ENCODE measurements at regions not wholly inside any gene's neighbourhood (a gene's known extent, or its start where the extent isn't known, plus 50 kb on each side); places are given as distances from the start of the nearest gene placed in this dataset.

DNA sequence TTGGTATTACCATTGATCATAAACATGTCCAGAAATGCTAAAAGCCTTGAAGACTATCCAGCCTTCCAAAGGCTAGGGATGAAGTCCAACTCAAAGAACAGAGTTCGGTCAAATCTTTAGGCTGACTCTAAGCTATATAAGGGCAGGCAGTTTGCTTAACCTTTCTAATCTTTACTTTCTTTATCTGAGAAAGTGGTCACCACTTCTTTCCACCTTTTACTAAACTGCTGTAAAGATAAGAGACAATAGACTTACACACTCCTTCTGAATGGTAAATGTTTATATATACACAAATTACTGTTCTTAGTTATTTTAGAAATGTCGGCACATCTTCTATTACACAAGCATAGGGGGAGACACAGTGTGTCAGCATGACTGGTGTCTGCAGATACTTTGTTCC is 100.4 kb downstream of the NREP start:
- H3K27me3 Mint-ChIP-seq (ENCODE audit: low read depth, unreplicated experiment), result no peaks in the 10 kb centered on the region
- no peak for TF ChIP-seq EZH2 (IDR thresholded peaks at IDR 0.05; ENCODE audit: insufficient read depth, low read length)
- TF ChIP-seq, protein P1, sequence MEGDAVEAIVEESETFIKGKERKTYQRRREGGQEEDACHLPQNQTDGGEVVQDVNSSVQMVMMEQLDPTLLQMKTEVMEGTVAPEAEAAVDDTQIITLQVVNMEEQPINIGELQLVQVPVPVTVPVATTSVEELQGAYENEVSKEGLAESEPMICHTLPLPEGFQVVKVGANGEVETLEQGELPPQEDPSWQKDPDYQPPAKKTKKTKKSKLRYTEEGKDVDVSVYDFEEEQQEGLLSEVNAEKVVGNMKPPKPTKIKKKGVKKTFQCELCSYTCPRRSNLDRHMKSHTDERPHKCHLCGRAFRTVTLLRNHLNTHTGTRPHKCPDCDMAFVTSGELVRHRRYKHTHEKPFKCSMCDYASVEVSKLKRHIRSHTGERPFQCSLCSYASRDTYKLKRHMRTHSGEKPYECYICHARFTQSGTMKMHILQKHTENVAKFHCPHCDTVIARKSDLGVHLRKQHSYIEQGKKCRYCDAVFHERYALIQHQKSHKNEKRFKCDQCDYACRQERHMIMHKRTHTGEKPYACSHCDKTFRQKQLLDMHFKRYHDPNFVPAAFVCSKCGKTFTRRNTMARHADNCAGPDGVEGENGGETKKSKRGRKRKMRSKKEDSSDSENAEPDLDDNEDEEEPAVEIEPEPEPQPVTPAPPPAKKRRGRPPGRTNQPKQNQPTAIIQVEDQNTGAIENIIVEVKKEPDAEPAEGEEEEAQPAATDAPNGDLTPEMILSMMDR (IDR thresholded peaks at IDR 0.05; ENCODE audit: insufficient read depth, low read depth, low read length), result no peak
- H3K36me3 Mint-ChIP-seq (ENCODE audit: low read depth, unreplicated experiment), result no peaks in the 10 kb centered on the region
- H3K9me3 ChIP-seq (ENCODE audit: insufficient read depth, low read depth, low read length), result peaks cover 5% of the 10 kb centered on the region
- H3K4me3 ChIP-seq (ENCODE audit: insufficient read depth, low read depth, low read length), result no peak overlapping the region
- DNase-seq (ENCODE audit: low read depth) (no peak), FAIRE-seq (no peak)
- peaks cover 5% of the 10 kb centered on the region for H3K9me3 Mint-ChIP-seq (ENCODE audit: unreplicated experiment)
- H3K4me3 Mint-ChIP-seq (ENCODE audit: unreplicated experiment), result no peak overlapping the region
- no peak overlapping the region for H3K4me2 ChIP-seq (ENCODE audit: low read length)
- H3K4me1 ChIP-seq (ENCODE audit: insufficient read depth, low read length), result no peaks in the 10 kb centered on the region
- no peak overlapping the region for H3K27ac ChIP-seq (ENCODE audit: low read depth, low read length)
- H3K9ac ChIP-seq (ENCODE audit: low read length), result no peak overlapping the region
- H4K20me1 ChIP-seq (ENCODE audit: insufficient read depth, low read length), result no peaks in the 10 kb centered on the region
- no peaks in the 10 kb centered on the region for H3K79me2 ChIP-seq (ENCODE audit: insufficient read depth, low read length)
- H3K27ac Mint-ChIP-seq (ENCODE audit: unreplicated experiment), result no peak overlapping the region
- no peaks in the 10 kb centered on the region for H3K27me3 ChIP-seq (ENCODE audit: insufficient read depth, low read length)
- H2AFZ ChIP-seq (ENCODE audit: low read depth, low read length), result no peak overlapping the region
- no peaks in the 10 kb centered on the region for H3K36me3 ChIP-seq (ENCODE audit: insufficient read depth, low read length)
- no peaks in the 10 kb centered on the region for H3K4me1 Mint-ChIP-seq (ENCODE audit: low read depth, unreplicated experiment)

DNA sequence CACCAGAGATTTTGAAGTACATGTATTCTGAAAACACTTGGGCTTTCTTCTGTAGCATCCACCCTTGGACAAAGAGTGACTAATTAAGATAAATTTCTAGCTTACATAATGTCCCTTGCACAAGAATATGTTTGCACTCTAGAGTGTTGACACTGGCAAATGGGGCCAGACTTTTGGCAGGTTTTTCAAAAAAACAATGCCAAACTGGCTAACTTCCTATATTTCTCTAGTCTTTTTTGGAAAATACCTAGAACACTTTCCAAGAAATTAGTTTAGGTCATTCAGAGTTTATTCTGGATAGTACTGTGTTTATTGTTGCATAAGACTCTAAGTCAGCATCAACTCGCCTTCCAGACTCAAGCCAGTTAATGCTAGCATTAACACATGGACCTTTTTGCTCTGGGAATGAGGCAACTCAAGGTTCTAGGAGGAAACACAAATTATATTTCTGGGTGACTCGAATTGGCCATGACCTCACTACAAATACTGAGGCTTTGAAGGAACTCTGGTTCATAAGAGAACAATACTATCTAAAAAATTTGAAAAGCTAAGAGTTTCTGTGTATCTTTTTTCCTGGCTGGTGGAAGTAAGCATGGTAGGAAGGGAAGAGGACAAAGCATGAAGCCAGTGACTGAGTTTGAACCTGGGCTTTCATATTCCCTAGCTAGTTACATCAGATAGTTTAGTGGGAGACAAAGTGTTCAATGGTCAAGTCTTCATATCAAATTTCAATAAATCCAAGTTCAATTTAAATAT is 101.6 kb downstream of the NREP start:
- no peaks in the 10 kb centered on the region for H3K9me3 ChIP-seq (ENCODE audit: insufficient read depth, low read depth, low read length)
- no peak overlapping the region for H3K27ac ChIP-seq (ENCODE audit: low read depth, low read length)
- no peaks in the 10 kb centered on the region for H3K27me3 ChIP-seq (ENCODE audit: insufficient read depth, low read length)
- H3K9ac ChIP-seq (ENCODE audit: low read length), result no peak overlapping the region
- H2AFZ ChIP-seq (ENCODE audit: low read depth, low read length), result no peak overlapping the region
- H3K36me3 ChIP-seq (ENCODE audit: insufficient read depth, low read length), result no peaks in the 10 kb centered on the region
- FAIRE-seq (peak; percentile 66), DNase-seq (ENCODE audit: low read depth) (peak; percentile 76)
- Mint-ChIP-seq H3K27ac (ENCODE audit: unreplicated experiment) (no peak overlapping the region), H3K27me3 (ENCODE audit: low read depth, unreplicated experiment) (no peaks in the 10 kb centered on the region), H3K36me3 (ENCODE audit: low read depth, unreplicated experiment) (no peaks in the 10 kb centered on the region), H3K4me1 (ENCODE audit: low read depth, unreplicated experiment) (no peaks in the 10 kb centered on the region), H3K4me3 (ENCODE audit: unreplicated experiment) (no peak overlapping the region), H3K9me3 (ENCODE audit: unreplicated experiment) (peaks cover under 1% of the 10 kb centered on the region)
- H3K4me1 ChIP-seq (ENCODE audit: insufficient read depth, low read length), result no peaks in the 10 kb centered on the region
- TF ChIP-seq, protein P1 (IDR thresholded peaks at IDR 0.05; ENCODE audit: insufficient read depth, low read depth, low read length), result no peak
- no peak for TF ChIP-seq EZH2 (IDR thresholded peaks at IDR 0.05; ENCODE audit: insufficient read depth, low read length)
- no peaks in the 10 kb centered on the region for H3K79me2 ChIP-seq (ENCODE audit: insufficient read depth, low read length)
- no peak overlapping the region for H3K4me2 ChIP-seq (ENCODE audit: low read length)
- H4K20me1 ChIP-seq (ENCODE audit: insufficient read depth, low read length), result no peaks in the 10 kb centered on the region
- H3K4me3 ChIP-seq (ENCODE audit: insufficient read depth, low read depth, low read length), result no peak overlapping the region

DNA sequence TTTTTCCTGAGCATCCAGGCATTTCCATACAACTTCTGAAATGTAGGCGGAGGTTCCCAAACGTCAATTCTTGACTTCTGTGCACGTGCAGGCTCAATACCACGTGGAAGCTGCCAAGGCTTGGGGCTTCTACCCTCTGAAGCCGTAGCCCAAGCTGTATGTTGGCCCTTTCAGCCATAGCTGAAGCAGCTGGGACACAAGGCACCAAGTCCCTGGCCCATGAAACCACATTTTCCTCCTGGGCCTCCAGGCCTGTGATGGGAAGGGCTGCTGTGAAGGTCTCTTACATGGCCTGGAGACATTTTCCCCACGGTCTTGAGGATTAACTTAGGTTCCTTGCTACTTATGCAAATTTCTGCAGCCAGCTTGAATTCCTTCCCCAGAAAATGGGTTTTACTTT is 103.6 kb downstream of the NREP start:
- no peaks in the 10 kb centered on the region for H3K27me3 Mint-ChIP-seq (ENCODE audit: low read depth, unreplicated experiment)
- FAIRE-seq (no peak), DNase-seq (ENCODE audit: low read depth) (no peak)
- no peaks in the 10 kb centered on the region for H3K36me3 Mint-ChIP-seq (ENCODE audit: low read depth, unreplicated experiment)
- Histone ChIP-seq H3K27me3 (ENCODE audit: insufficient read depth, low read length) (no peaks in the 10 kb centered on the region), H3K4me3 (ENCODE audit: insufficient read depth, low read depth, low read length) (no peak overlapping the region), H3K36me3 (ENCODE audit: insufficient read depth, low read length) (no peaks in the 10 kb centered on the region), H2AFZ (ENCODE audit: low read depth, low read length) (no peak overlapping the region), H3K4me1 (ENCODE audit: insufficient read depth, low read length) (no peaks in the 10 kb centered on the region), H3K79me2 (ENCODE audit: insufficient read depth, low read length) (no peaks in the 10 kb centered on the region), H3K9ac (ENCODE audit: low read length) (no peak overlapping the region), H3K9me3 (ENCODE audit: insufficient read depth, low read depth, low read length) (no peaks in the 10 kb centered on the region), H4K20me1 (ENCODE audit: insufficient read depth, low read length) (no peaks in the 10 kb centered on the region), H3K4me2 (ENCODE audit: low read length) (no peak overlapping the region), H3K27ac (ENCODE audit: low read depth, low read length) (no peak overlapping the region)
- no peaks in the 10 kb centered on the region for H3K9me3 Mint-ChIP-seq (ENCODE audit: unreplicated experiment)
- no peak overlapping the region for H3K4me3 Mint-ChIP-seq (ENCODE audit: unreplicated experiment)
- no peak for TF ChIP-seq EZH2 (IDR thresholded peaks at IDR 0.05; ENCODE audit: insufficient read depth, low read length)
- TF ChIP-seq, protein P1 (IDR thresholded peaks at IDR 0.05; ENCODE audit: insufficient read depth, low read depth, low read length), result no peak
- H3K27ac Mint-ChIP-seq (ENCODE audit: unreplicated experiment), result no peak overlapping the region
- no peaks in the 10 kb centered on the region for H3K4me1 Mint-ChIP-seq (ENCODE audit: low read depth, unreplicated experiment)
